WTC11 (cell line): ENCODE measurements at regions not wholly inside any gene's neighbourhood (a gene's known extent, or its start where the extent isn't known, plus 50 kb on each side); places are given as distances from the start of the nearest gene placed in this dataset.

Experiments used
- ATAC-seq: fragments of 200-7000 bp; cut with Tn5 transposase; 2 replicates; pipeline ENCODE4 v1.10.0; 2021; ENCODE audit warnings: mild to moderate bottlenecking, moderate library complexity
- CTCF ChIA-PET: fragments of 300-600 bp; sonication (Branson Sonifier 250); formaldehyde crosslinking; loops from one replicate; lab custom pipeline; 2021; ENCODE audit warnings: antibody characterized with exemption; lab: Charles Lee
- POLR2A ChIA-PET: fragments of 350-600 bp; sonication (Branson Sonifier 250); formaldehyde crosslinking; loops from one replicate; lab custom pipeline; 2021; ENCODE audit warnings: antibody characterized with exemption; lab: Charles Lee
- DNase-seq: peaks from one replicate; pipeline ENCODE4 v3.0.0; 2021; ENCODE audit warnings: low spot score
- H3K27ac Mint-ChIP-seq: 2 replicates; pipeline ENCODE4 v1.8.0; 2021; ENCODE audit warnings: mixed read lengths
- H3K27me3 Mint-ChIP-seq: 2 replicates; pipeline ENCODE4 v1.8.0; 2021; ENCODE audit warnings: low read depth, mild to moderate bottlenecking, moderate library complexity, mixed read lengths
- H3K36me3 Mint-ChIP-seq: 2 replicates; pipeline ENCODE4 v1.8.0; 2021; ENCODE audit warnings: mixed read lengths
- H3K4me1 Mint-ChIP-seq: 2 replicates; pipeline ENCODE4 v1.8.0; 2022; ENCODE audit warnings: mixed read lengths
- H3K4me3 Mint-ChIP-seq: 2 replicates; pipeline ENCODE4 v1.8.0; 2021; ENCODE audit warnings: mild to moderate bottlenecking, moderate library complexity, mixed read lengths
- H3K9me3 Mint-ChIP-seq: 2 replicates; pipeline ENCODE4 v1.8.0; 2021; ENCODE audit warnings: mixed read lengths
- ATF1 ChIP-seq: sonication (generic); formaldehyde crosslinking; IDR thresholded peaks from 2 replicates; pipeline ENCODE4 v1.8.1; 2023; ENCODE audit warnings: mild to moderate bottlenecking, moderate library complexity, missing genetic modification reagents
- FOXP1 ChIP-seq: sonication (generic); formaldehyde crosslinking; IDR thresholded peaks from 2 replicates; pipeline ENCODE4 v1.8.0; 2022; ENCODE audit warnings: missing genetic modification reagents, mild to moderate bottlenecking, moderate library complexity, borderline replicate concordance
- HMGA2 ChIP-seq: fragments of 250-450 bp; sonication (Bioruptor Pico); IDR thresholded peaks from 2 replicates; pipeline ENCODE4 v1.4.0; 2021; ENCODE audit warnings: mild to moderate bottlenecking, moderate library complexity
- JUN ChIP-seq: sonication (generic); formaldehyde crosslinking; IDR thresholded peaks from 2 replicates; pipeline ENCODE4 v1.8.0; 2023; ENCODE audit warnings: mild to moderate bottlenecking, missing genetic modification reagents
- NFATC4 ChIP-seq: fragments of 250-450 bp; sonication (Bioruptor Pico); IDR thresholded peaks from 2 replicates; pipeline ENCODE4 v1.9.0; 2021; ENCODE audit warnings: mild to moderate bottlenecking
- SMAD4 ChIP-seq: sonication (generic); formaldehyde crosslinking; IDR thresholded peaks from 2 replicates; pipeline ENCODE4 v1.8.0; 2022; ENCODE audit warnings: mild to moderate bottlenecking, missing genetic modification reagents
- ZNF121 ChIP-seq: sonication (generic); formaldehyde crosslinking; IDR thresholded peaks from 2 replicates; pipeline ENCODE4 v1.8.0; 2023; ENCODE audit warnings: missing genetic modification reagents
- ZNF232 ChIP-seq: sonication (generic); formaldehyde crosslinking; IDR thresholded peaks from 2 replicates; pipeline ENCODE4 v1.8.0; 2022; ENCODE audit warnings: mild to moderate bottlenecking, missing genetic modification reagents
- ZNF317 ChIP-seq: sonication (generic); formaldehyde crosslinking; IDR thresholded peaks from 2 replicates; pipeline ENCODE4 v1.8.1; 2023; ENCODE audit warnings: low read depth, mild to moderate bottlenecking, moderate library complexity, missing genetic modification reagents, borderline replicate concordance
- TF ChIP-seq, protein P1 (sequence below): sonication (generic); formaldehyde crosslinking; IDR thresholded peaks from 2 replicates; pipeline ENCODE4 v1.8.1; 2022; ENCODE audit warnings: mild to moderate bottlenecking, missing genetic modification reagents, moderate library complexity, borderline replicate concordance
- TF ChIP-seq, protein P2 (sequence below): sonication (generic); formaldehyde crosslinking; IDR thresholded peaks from 2 replicates; pipeline ENCODE4 v1.8.1; 2023; ENCODE audit warnings: mild to moderate bottlenecking, missing genetic modification reagents
- TF ChIP-seq, protein P3 (sequence below): fragments of 250-450 bp; sonication (Bioruptor Pico); IDR thresholded peaks from 2 replicates; pipeline ENCODE4 v1.9.0; 2021; ENCODE audit warnings: mild to moderate bottlenecking, borderline replicate concordance
- TF ChIP-seq, protein P4 (sequence below): sonication (generic); formaldehyde crosslinking; IDR thresholded peaks from 2 replicates; pipeline ENCODE4 v1.8.1; 2022; ENCODE audit warnings: missing genetic modification reagents, borderline replicate concordance
- TF ChIP-seq, protein P5 (sequence below): sonication (generic); formaldehyde crosslinking; IDR thresholded peaks from 2 replicates; pipeline ENCODE4 v1.8.0; 2023; ENCODE audit warnings: mild to moderate bottlenecking, missing genetic modification reagents
- TF ChIP-seq, protein P6 (sequence below): sonication (generic); formaldehyde crosslinking; IDR thresholded peaks from 2 replicates; pipeline ENCODE4 v1.8.1; 2023; ENCODE audit warnings: mild to moderate bottlenecking, missing genetic modification reagents, moderate library complexity
- TF ChIP-seq, protein P7 (sequence below): sonication (generic); formaldehyde crosslinking; IDR thresholded peaks from 2 replicates; pipeline ENCODE4 v1.8.1; 2023; ENCODE audit warnings: mild to moderate bottlenecking, missing genetic modification reagents

DNA sequence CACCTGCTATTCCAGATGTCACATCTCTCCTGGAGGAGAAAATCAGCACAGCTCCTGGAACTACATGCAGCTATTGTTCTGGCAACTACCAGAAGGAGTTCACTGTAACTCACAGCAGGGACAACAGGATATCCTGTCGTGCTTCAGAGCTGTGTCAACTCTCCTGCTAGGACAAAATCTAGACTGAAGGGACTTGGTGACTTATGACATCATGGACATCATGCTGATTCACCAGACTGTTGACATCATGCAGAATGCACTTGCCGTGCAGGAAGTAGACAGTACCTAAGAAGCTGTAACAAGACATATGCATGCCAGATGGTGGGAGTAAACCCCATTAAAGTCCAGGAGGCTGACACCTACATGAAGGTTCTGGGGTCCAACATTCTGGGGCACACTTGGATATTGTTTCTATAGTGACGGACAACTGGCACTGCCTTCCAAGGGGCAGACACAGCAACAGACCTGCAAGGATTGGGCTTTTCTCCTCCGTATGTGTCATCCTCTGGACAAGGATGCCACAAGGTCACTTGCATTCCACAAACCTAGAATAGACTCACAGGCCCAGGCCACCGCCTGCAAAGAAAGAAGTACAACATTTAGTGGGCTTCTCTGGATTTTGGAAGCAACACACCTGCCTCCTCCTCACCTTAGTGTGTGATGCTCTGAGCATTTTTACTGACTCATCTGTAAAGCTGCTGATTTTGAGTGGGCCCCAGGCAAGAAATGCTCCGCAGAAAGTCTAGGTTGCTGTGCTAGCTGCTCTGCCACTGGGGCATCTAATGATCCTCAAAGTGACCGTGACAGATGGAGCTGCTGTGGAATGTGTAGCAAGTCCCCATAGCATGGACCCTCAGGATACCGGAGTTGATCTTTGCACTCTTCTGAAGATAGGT, 249.2 kb downstream of the MATN1 start:
- no peak overlapping the region for H3K27ac Mint-ChIP-seq
- ATAC-seq (no peak), DNase-seq (no peak)
- TF ChIP-seq, protein P1, sequence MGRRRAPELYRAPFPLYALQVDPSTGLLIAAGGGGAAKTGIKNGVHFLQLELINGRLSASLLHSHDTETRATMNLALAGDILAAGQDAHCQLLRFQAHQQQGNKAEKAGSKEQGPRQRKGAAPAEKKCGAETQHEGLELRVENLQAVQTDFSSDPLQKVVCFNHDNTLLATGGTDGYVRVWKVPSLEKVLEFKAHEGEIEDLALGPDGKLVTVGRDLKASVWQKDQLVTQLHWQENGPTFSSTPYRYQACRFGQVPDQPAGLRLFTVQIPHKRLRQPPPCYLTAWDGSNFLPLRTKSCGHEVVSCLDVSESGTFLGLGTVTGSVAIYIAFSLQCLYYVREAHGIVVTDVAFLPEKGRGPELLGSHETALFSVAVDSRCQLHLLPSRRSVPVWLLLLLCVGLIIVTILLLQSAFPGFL (CRISPR knock-in tag): no peak
- TF ChIP-seq JUN: no peak
- TF ChIP-seq ATF1 (CRISPR knock-in tag): no peak
- TF ChIP-seq SMAD4 (CRISPR knock-in tag): no peak
- TF ChIP-seq NFATC4 (CRISPR knock-in tag): no peak
- CTCF ChIA-PET: interaction anchor here (1.2 kb wide), 2 partner anchors 11 to 93 kb away, joined by 3 read pairs; no protein-coding TSS in a partner anchor
- POLR2A ChIA-PET: no interaction called here
- no peaks in the 10 kb centered on the region for H3K4me1 Mint-ChIP-seq
- peaks cover 4% of the 10 kb centered on the region; the same call in 1 of the 2 replicates for H3K9me3 Mint-ChIP-seq
- H3K27me3 Mint-ChIP-seq: no peaks in the 10 kb centered on the region
- no peak overlapping the region for H3K4me3 Mint-ChIP-seq
- H3K36me3 Mint-ChIP-seq: no peaks in the 10 kb centered on the region

DNA sequence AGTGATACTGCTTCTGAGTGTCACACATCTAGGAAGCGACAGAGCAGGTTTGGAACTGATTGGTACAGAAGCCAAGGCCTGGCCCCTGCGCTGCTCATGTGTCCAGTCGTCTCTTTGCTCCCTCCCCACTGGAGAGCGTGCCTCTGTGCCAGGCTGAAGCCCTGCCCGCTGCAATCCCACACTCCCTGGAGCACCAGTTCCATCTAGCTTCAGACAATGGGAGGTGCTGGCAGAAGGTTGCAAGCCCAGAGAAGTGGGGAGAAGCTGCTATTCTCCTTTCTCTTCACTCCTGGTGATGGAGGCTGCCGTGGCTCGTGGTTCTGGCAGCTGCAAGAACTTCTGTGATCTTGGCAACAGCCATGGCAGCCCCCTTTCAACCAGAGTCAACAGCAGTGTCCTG, 250.9 kb downstream of the MATN1 start:
- DNase-seq: no peak
- no peak overlapping the region for H3K4me3 Mint-ChIP-seq
- H3K27ac Mint-ChIP-seq: no peak overlapping the region
- no peaks in the 10 kb centered on the region for H3K4me1 Mint-ChIP-seq
- H3K36me3 Mint-ChIP-seq: no peaks in the 10 kb centered on the region
- no peak for ATAC-seq
- H3K9me3 Mint-ChIP-seq: peaks cover 4% of the 10 kb centered on the region; the same call in 1 of the 2 replicates
- TF ChIP-seq, protein P2, sequence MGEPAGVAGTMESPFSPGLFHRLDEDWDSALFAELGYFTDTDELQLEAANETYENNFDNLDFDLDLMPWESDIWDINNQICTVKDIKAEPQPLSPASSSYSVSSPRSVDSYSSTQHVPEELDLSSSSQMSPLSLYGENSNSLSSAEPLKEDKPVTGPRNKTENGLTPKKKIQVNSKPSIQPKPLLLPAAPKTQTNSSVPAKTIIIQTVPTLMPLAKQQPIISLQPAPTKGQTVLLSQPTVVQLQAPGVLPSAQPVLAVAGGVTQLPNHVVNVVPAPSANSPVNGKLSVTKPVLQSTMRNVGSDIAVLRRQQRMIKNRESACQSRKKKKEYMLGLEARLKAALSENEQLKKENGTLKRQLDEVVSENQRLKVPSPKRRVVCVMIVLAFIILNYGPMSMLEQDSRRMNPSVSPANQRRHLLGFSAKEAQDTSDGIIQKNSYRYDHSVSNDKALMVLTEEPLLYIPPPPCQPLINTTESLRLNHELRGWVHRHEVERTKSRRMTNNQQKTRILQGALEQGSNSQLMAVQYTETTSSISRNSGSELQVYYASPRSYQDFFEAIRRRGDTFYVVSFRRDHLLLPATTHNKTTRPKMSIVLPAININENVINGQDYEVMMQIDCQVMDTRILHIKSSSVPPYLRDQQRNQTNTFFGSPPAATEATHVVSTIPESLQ (CRISPR knock-in tag): no peak
- no peak for TF ChIP-seq FOXP1 (CRISPR knock-in tag)
- TF ChIP-seq, protein P3, sequence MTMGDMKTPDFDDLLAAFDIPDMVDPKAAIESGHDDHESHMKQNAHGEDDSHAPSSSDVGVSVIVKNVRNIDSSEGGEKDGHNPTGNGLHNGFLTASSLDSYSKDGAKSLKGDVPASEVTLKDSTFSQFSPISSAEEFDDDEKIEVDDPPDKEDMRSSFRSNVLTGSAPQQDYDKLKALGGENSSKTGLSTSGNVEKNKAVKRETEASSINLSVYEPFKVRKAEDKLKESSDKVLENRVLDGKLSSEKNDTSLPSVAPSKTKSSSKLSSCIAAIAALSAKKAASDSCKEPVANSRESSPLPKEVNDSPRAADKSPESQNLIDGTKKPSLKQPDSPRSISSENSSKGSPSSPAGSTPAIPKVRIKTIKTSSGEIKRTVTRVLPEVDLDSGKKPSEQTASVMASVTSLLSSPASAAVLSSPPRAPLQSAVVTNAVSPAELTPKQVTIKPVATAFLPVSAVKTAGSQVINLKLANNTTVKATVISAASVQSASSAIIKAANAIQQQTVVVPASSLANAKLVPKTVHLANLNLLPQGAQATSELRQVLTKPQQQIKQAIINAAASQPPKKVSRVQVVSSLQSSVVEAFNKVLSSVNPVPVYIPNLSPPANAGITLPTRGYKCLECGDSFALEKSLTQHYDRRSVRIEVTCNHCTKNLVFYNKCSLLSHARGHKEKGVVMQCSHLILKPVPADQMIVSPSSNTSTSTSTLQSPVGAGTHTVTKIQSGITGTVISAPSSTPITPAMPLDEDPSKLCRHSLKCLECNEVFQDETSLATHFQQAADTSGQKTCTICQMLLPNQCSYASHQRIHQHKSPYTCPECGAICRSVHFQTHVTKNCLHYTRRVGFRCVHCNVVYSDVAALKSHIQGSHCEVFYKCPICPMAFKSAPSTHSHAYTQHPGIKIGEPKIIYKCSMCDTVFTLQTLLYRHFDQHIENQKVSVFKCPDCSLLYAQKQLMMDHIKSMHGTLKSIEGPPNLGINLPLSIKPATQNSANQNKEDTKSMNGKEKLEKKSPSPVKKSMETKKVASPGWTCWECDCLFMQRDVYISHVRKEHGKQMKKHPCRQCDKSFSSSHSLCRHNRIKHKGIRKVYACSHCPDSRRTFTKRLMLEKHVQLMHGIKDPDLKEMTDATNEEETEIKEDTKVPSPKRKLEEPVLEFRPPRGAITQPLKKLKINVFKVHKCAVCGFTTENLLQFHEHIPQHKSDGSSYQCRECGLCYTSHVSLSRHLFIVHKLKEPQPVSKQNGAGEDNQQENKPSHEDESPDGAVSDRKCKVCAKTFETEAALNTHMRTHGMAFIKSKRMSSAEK: no peak
- CTCF ChIA-PET: interaction anchor here (1.2 kb wide), 1 partner anchor 9 kb away, joined by 3 read pairs; no protein-coding TSS in a partner anchor
- POLR2A ChIA-PET: no interaction called here
- no peaks in the 10 kb centered on the region for H3K27me3 Mint-ChIP-seq

DNA sequence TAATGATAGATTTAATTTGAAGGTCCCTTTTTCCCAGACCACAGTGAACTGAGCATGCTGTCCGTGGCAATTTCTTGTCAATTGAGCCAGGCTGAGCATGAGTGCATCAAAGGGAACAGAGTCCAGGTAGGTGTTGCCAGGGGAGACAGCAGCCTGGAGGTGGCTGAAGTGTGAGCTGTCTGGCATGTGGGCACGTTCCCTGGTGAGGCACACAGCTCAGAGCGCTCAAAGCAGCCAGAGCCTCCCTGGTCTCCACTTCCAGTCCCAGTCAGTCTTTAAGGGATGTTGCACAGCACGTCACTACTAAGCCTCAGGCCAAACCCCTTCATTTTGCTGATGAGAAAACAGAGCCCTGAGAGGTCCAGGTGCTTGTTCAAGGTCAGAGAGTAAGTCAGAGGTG, 251.4 kb downstream of the MATN1 start:
- H3K9me3 Mint-ChIP-seq: peaks cover 4% of the 10 kb centered on the region; the same call in 1 of the 2 replicates
- CTCF ChIA-PET: no interaction called here
- H3K27ac Mint-ChIP-seq: no peak overlapping the region
- no peak for DNase-seq
- H3K4me3 Mint-ChIP-seq: no peak overlapping the region
- no peak for ATAC-seq
- H3K4me1 Mint-ChIP-seq: no peaks in the 10 kb centered on the region
- no peaks in the 10 kb centered on the region for H3K27me3 Mint-ChIP-seq
- H3K36me3 Mint-ChIP-seq: no peaks in the 10 kb centered on the region
- POLR2A ChIA-PET: no interaction called here
- TF ChIP-seq, protein P4, sequence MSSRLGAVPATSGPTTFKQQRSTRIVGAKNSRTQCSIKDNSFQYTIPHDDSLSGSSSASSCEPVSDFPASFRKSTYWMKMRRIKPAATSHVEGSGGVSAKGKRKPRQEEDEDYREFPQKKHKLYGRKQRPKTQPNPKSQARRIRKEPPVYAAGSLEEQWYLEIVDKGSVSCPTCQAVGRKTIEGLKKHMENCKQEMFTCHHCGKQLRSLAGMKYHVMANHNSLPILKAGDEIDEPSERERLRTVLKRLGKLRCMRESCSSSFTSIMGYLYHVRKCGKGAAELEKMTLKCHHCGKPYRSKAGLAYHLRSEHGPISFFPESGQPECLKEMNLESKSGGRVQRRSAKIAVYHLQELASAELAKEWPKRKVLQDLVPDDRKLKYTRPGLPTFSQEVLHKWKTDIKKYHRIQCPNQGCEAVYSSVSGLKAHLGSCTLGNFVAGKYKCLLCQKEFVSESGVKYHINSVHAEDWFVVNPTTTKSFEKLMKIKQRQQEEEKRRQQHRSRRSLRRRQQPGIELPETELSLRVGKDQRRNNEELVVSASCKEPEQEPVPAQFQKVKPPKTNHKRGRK (CRISPR knock-in tag): no peak
- TF ChIP-seq ZNF317 (no peak), ZNF121 (no peak), HMGA2 (CRISPR knock-in tag) (no peak), ZNF232 (no peak), SMAD4 (CRISPR knock-in tag) (no peak)
- TF ChIP-seq, protein P5, sequence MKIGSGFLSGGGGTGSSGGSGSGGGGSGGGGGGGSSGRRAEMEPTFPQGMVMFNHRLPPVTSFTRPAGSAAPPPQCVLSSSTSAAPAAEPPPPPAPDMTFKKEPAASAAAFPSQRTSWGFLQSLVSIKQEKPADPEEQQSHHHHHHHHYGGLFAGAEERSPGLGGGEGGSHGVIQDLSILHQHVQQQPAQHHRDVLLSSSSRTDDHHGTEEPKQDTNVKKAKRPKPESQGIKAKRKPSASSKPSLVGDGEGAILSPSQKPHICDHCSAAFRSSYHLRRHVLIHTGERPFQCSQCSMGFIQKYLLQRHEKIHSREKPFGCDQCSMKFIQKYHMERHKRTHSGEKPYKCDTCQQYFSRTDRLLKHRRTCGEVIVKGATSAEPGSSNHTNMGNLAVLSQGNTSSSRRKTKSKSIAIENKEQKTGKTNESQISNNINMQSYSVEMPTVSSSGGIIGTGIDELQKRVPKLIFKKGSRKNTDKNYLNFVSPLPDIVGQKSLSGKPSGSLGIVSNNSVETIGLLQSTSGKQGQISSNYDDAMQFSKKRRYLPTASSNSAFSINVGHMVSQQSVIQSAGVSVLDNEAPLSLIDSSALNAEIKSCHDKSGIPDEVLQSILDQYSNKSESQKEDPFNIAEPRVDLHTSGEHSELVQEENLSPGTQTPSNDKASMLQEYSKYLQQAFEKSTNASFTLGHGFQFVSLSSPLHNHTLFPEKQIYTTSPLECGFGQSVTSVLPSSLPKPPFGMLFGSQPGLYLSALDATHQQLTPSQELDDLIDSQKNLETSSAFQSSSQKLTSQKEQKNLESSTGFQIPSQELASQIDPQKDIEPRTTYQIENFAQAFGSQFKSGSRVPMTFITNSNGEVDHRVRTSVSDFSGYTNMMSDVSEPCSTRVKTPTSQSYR (CRISPR knock-in tag): no peak
- TF ChIP-seq, protein P6, sequence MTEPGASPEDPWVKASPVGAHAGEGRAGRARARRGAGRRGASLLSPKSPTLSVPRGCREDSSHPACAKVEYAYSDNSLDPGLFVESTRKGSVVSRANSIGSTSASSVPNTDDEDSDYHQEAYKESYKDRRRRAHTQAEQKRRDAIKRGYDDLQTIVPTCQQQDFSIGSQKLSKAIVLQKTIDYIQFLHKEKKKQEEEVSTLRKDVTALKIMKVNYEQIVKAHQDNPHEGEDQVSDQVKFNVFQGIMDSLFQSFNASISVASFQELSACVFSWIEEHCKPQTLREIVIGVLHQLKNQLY (CRISPR knock-in tag): no peak
- TF ChIP-seq, protein P7, sequence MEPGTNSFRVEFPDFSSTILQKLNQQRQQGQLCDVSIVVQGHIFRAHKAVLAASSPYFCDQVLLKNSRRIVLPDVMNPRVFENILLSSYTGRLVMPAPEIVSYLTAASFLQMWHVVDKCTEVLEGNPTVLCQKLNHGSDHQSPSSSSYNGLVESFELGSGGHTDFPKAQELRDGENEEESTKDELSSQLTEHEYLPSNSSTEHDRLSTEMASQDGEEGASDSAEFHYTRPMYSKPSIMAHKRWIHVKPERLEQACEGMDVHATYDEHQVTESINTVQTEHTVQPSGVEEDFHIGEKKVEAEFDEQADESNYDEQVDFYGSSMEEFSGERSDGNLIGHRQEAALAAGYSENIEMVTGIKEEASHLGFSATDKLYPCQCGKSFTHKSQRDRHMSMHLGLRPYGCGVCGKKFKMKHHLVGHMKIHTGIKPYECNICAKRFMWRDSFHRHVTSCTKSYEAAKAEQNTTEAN (CRISPR knock-in tag): no peak
